ENCODE measurements at regions not wholly inside any gene's neighbourhood (a gene's known extent, or its start where the extent isn't known, plus 50 kb on each side); places are given as distances from the start of the nearest gene placed in this dataset.

DNA sequence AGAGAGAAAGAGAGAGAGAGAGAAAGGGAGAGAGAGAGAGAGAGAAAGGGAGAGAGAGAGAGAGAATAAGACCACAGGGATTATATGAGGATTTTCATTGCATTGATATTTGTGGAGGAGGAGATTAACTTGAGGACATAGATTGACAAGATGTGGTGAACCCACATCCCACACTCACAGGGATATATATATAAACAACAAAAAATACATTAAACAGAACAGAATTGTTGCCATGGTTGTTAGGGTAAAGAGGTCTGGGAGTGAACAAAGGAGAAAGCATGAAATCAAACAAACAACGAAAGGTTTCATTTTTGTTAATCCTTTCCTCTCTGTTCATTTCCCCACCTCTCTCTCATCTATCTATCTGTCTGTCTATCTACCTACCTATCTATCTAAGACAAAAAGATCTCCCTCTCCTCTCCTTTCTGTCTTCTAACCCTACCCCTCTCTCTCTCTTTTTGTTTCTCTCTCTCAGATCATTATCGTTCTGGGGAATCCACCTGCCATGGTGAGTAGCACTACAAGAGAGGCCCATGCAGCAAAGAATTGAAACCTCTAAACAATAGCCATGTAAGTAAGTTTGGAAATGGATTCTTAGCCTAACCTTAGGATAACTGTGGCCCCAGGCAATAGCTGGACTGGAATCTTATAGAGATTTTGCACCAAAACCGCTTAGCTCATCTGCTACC lies 280.9 kb downstream of the RAP2B start:
- no peaks in the 10 kb centered on the region for H3K79me2 ChIP-seq (ENCODE audit: insufficient read depth, low read depth)

GRCh38 chr3:153443961-153444360 lies 281.9 kb downstream of the RAP2B start:
- Histone ChIP-seq H3K27me3 (ENCODE audit: insufficient read depth, low read depth) (no peaks in the 10 kb centered on the region), H3K79me2 (ENCODE audit: insufficient read depth, low read depth) (no peaks in the 10 kb centered on the region), H3K27ac (no peak overlapping the region), H3K36me3 (ENCODE audit: insufficient read depth) (no peaks in the 10 kb centered on the region), H3K9ac (no peak overlapping the region; the same call in 1 of the 2 replicates), H4K20me1 (ENCODE audit: insufficient read depth) (no peaks in the 10 kb centered on the region), H3K4me1 (ENCODE audit: low read depth, poor library complexity, severe bottlenecking) (no peaks in the 10 kb centered on the region), H3K4me3 (IDR thresholded peaks at IDR 0.05; ENCODE audit: insufficient read depth, low read depth, low read length) (no peak overlapping the region), H2AFZ (ENCODE audit: low read depth) (no peak overlapping the region), H3K4me2 (no peak overlapping the region)
- no peak for TF ChIP-seq CTCF (conservative IDR thresholded peaks at IDR 0.05; ENCODE audit: low read depth, low read length)

More for the DNA sequence above, 280.9 kb downstream of the RAP2B start:
- Histone ChIP-seq H3K9ac (no peak overlapping the region), H3K4me3 (IDR thresholded peaks at IDR 0.05; ENCODE audit: insufficient read depth, low read depth, low read length) (no peak overlapping the region), H3K36me3 (ENCODE audit: insufficient read depth) (no peaks in the 10 kb centered on the region), H3K27ac (no peak overlapping the region), H3K27me3 (ENCODE audit: insufficient read depth, low read depth) (no peaks in the 10 kb centered on the region), H2AFZ (ENCODE audit: low read depth) (no peak overlapping the region), H3K4me1 (ENCODE audit: low read depth, poor library complexity, severe bottlenecking) (no peaks in the 10 kb centered on the region), H4K20me1 (ENCODE audit: insufficient read depth) (no peaks in the 10 kb centered on the region), H3K4me2 (no peak overlapping the region)
- no peak for TF ChIP-seq CTCF (conservative IDR thresholded peaks at IDR 0.05; ENCODE audit: low read depth, low read length)

GRCh38 chr3:153445817-153446216 lies 283.8 kb downstream of the RAP2B start:
- TF ChIP-seq CTCF (conservative IDR thresholded peaks at IDR 0.05; ENCODE audit: low read depth, low read length) = no peak
- Histone ChIP-seq H3K79me2 (ENCODE audit: insufficient read depth, low read depth) (no peaks in the 10 kb centered on the region), H3K36me3 (ENCODE audit: insufficient read depth) (no peaks in the 10 kb centered on the region), H2AFZ (ENCODE audit: low read depth) (no peak overlapping the region), H3K27ac (no peak overlapping the region), H3K9ac (no peak overlapping the region), H3K4me3 (IDR thresholded peaks at IDR 0.05; ENCODE audit: insufficient read depth, low read depth, low read length) (no peak overlapping the region), H4K20me1 (ENCODE audit: insufficient read depth) (no peaks in the 10 kb centered on the region), H3K27me3 (ENCODE audit: insufficient read depth, low read depth) (no peaks in the 10 kb centered on the region), H3K4me1 (ENCODE audit: low read depth, poor library complexity, severe bottlenecking) (no peaks in the 10 kb centered on the region), H3K4me2 (no peak overlapping the region)

DNA sequence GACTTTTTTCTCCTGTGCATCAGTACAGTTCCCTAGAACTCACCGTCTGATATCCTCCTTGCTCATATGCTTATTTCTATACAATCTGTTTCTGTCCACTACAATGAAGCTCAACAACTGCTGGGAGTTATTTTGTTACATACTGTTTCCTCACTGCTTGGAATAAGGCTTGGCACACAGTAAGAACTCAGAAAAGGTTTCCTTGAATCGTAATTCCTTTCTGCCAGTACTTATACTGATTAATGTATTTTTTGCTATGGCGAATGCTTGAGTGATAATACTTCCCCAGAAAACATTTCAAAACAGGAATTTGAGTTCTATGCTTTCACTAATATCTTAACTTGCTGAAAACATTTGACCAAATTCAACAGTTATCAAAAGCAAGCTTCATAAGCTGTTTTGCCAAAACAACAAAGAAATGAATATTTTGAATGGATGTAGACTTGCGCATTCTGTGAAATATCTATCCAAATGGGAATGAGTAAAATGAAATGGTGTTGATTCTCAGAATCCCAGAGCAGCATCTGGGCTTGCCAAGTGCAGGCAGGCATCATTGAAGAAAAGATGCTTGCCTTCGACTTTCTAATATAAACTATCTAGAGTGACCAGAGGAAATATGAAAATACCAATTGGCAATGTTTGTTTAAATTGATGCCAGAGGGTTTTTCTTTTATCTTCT lies 286.3 kb downstream of the RAP2B start:
- Histone ChIP-seq H3K36me3 (ENCODE audit: insufficient read depth) (no peaks in the 10 kb centered on the region), H4K20me1 (ENCODE audit: insufficient read depth) (no peaks in the 10 kb centered on the region), H3K4me1 (ENCODE audit: low read depth, poor library complexity, severe bottlenecking) (no peaks in the 10 kb centered on the region), H3K27me3 (ENCODE audit: insufficient read depth, low read depth) (no peaks in the 10 kb centered on the region), H2AFZ (ENCODE audit: low read depth) (no peak overlapping the region), H3K9ac (no peak overlapping the region), H3K79me2 (ENCODE audit: insufficient read depth, low read depth) (no peaks in the 10 kb centered on the region), H3K27ac (no peak overlapping the region), H3K4me3 (IDR thresholded peaks at IDR 0.05; ENCODE audit: insufficient read depth, low read depth, low read length) (no peak overlapping the region), H3K4me2 (no peak overlapping the region)
- no peak for TF ChIP-seq CTCF (conservative IDR thresholded peaks at IDR 0.05; ENCODE audit: low read depth, low read length)
